ENCODE measurements at regions not wholly inside any gene's neighbourhood (a gene's known extent, or its start where the extent isn't known, plus 50 kb on each side); places are given as distances from the start of the nearest gene placed in this dataset.

DNA sequence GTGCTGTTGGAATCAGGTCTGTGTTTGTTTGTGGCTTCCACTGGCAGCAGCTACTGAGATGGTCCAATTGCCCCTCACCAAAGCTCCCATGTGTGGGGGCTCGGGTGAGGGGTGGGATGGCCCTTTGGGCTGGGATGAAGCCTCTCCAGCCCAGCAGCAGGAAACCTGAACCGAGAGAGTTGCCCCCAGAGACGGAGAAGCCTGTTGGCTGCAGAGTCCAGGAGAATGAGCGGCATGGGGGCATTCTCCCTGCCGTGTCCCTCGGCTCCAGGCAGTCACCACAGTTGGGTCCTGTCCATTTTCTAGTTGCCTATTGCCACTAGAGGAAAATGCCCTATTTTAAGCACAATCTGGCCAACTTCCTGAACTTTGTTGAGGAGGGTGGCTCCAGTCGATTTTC lies 222.2 kb upstream of the PPP2R2D start:
- ATAC-seq (no peak), DNase-seq (ENCODE audit: low read depth in 1 of 2, low spot score in 1 of 2) (no peak), FAIRE-seq (no peak)
- no peaks in the 10 kb centered on the region for H3K4me1 ChIP-seq
- H3K4me2 ChIP-seq, result no peak overlapping the region
- 31% methylated on average over 4 of the region's 7 CpGs for WGBS (ENCODE audit: missing lambda C conversion rate)
- no peak overlapping the region for H3K27ac ChIP-seq
- no peak for TF ChIP-seq BHLHE40 (IDR thresholded peaks at IDR 0.05; ENCODE audit: low read depth, low read length)
- no peak for TF ChIP-seq HOXA7 (CRISPR knock-in tag; IDR thresholded peaks at IDR 0.05)
- no peak for TF ChIP-seq CHD2 (IDR thresholded peaks at IDR 0.05; ENCODE audit: low read length, partially characterized antibody)
- no peak for TF ChIP-seq NFE2L2 (conservative IDR thresholded peaks at IDR 0.05; ENCODE audit: low read length)
- no peak for TF ChIP-seq KDM1A (IDR thresholded peaks at IDR 0.05; ENCODE audit: low read depth)
- TF ChIP-seq HOXB5 (CRISPR knock-in tag; IDR thresholded peaks at IDR 0.05), result no peak
- ChIA-PET POLR2A (no interaction called here), CTCF (interaction anchor here (1.2 kb wide), 1 partner anchor 38 kb away, joined by 3 read pairs; no protein-coding TSS in a partner anchor)
- H3K4me3 ChIP-seq, result no peak overlapping the region
- H3K9me3 ChIP-seq, result no peaks in the 10 kb centered on the region

DNA sequence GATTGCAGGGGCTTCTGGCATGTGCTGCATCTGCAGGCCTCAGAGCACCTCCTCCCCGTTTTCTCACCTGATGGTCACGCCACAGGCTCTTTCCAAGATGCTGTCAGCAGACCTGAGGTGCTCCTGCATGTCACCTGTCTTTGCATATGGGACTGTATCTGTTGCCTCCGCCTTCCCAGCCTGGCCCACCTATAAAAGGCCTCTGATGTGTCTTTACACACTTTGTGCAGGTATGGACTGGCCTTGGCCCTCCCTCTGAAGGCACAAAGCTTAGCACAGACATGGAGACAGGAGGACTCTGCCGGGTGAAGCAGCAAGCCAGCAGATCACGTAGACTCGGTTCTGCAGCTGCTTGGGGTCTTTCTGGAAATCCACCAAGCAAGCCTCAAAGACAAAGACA lies 220.9 kb upstream of the PPP2R2D start:
- WGBS (ENCODE audit: missing lambda C conversion rate), result 18% methylated on average over 6 of the region's 6 CpGs
- DNase-seq (ENCODE audit: low read depth in 1 of 2, low spot score in 1 of 2) (no peak), FAIRE-seq (no peak), ATAC-seq (no peak)
- ChIA-PET CTCF (no interaction called here), POLR2A (no interaction called here)
- Histone ChIP-seq H3K4me1 (no peaks in the 10 kb centered on the region), H3K9me3 (no peaks in the 10 kb centered on the region), H3K4me3 (no peak overlapping the region), H3K27ac (no peak overlapping the region), H3K4me2 (no peak overlapping the region)
- no peak for TF ChIP-seq KDM1A (IDR thresholded peaks at IDR 0.05; ENCODE audit: low read depth)
- TF ChIP-seq, protein P1, sequence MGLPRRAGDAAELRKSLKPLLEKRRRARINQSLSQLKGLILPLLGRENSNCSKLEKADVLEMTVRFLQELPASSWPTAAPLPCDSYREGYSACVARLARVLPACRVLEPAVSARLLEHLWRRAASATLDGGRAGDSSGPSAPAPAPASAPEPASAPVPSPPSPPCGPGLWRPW (IDR thresholded peaks at IDR 0.05), result no peak

DNA sequence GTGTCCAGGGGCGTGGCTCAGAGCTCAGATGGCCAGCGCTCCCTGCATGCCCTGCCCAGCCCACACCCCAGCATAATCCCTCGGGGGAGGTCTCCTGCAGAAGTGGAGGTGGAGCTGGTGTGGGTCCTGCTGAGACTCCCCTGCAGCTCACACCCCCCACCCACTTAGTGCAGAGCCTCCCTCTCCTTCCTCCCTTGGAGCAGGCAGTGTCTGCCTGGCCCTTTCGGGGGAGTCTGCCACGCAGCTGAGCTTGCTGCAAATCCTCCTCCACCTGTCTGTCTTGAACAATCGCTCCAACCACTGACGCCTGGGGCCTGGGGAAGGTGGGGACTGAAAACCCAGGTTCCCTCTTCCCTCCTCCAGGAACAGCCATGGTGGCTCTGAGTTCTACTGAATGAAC lies 219.7 kb upstream of the PPP2R2D start:
- WGBS (ENCODE audit: missing lambda C conversion rate), result 42% methylated on average over 6 of the region's 7 CpGs
- no peak overlapping the region for H3K27ac ChIP-seq
- TF ChIP-seq HEYL (CRISPR knock-in tag; IDR thresholded peaks at IDR 0.05), result no peak
- POLR2A ChIA-PET, result no interaction called here
- H3K4me3 ChIP-seq, result no peak overlapping the region
- H3K4me1 ChIP-seq, result no peaks in the 10 kb centered on the region
- no peak for DNase-seq (ENCODE audit: low read depth in 1 of 2, low spot score in 1 of 2)
- ATAC-seq, result no peak
- no peaks in the 10 kb centered on the region for H3K9me3 ChIP-seq
- no peak for FAIRE-seq
- no peak overlapping the region for H3K4me2 ChIP-seq
- CTCF ChIA-PET, result no interaction called here

DNA sequence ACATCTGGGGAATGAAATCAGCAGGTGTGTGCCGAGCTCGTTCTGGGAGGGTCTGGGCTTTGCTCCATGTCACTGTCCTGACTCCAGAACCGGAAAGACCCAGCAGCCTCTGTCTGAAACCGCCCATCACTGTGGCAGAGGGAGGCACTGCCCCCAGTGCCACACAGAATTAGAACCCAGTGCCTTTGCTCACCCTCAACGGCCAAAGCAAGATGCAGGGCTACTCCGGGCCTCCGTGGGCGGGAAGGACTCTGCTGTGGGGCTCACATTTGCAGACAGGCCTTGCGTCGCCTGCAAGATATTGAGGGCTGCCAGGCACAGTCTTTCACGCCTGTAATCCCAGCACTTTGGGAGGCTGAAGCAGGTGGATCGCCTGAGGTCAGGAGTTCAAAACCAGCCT lies 219.2 kb upstream of the PPP2R2D start:
- 73% methylated on average over 4 of the region's 12 CpGs for WGBS (ENCODE audit: missing lambda C conversion rate)
- CTCF ChIA-PET, result no interaction called here
- POLR2A ChIA-PET, result no interaction called here
- Histone ChIP-seq H3K4me2 (no peak overlapping the region), H3K4me3 (no peak overlapping the region), H3K4me1 (no peaks in the 10 kb centered on the region), H3K27ac (no peak overlapping the region), H3K9me3 (no peaks in the 10 kb centered on the region)
- DNase-seq (ENCODE audit: low read depth in 1 of 2, low spot score in 1 of 2) (no peak), FAIRE-seq (no peak), ATAC-seq (no peak)
- TF ChIP-seq SMC3 (IDR thresholded peaks at IDR 0.05) (no peak), MAFK (IDR thresholded peaks at IDR 0.05; ENCODE audit: partially characterized antibody) (no peak), POLR2AphosphoS2 (conservative IDR thresholded peaks at IDR 0.05; ENCODE audit: low read length) (no peak), CHD2 (IDR thresholded peaks at IDR 0.05; ENCODE audit: low read length, partially characterized antibody) (no peak), HDAC2 (IDR thresholded peaks at IDR 0.05) (no peak), NR3C1 (IDR thresholded peaks at IDR 0.05) (no peak), FOSL2 (IDR thresholded peaks at IDR 0.05) (no peak), FOSL2 (CRISPR knock-in tag; IDR thresholded peaks at IDR 0.05) (no peak), EP300 (IDR thresholded peaks at IDR 0.05) (no peak), ZFP36 (IDR thresholded peaks at IDR 0.05; ENCODE audit: borderline replicate concordance, partially characterized antibody) (no peak), HEYL (CRISPR knock-in tag; IDR thresholded peaks at IDR 0.05) (no peak), BHLHE40 (IDR thresholded peaks at IDR 0.05; ENCODE audit: low read depth, low read length) (no peak), CBX8 (IDR thresholded peaks at IDR 0.05) (no peak)
- TF ChIP-seq, protein P2, sequence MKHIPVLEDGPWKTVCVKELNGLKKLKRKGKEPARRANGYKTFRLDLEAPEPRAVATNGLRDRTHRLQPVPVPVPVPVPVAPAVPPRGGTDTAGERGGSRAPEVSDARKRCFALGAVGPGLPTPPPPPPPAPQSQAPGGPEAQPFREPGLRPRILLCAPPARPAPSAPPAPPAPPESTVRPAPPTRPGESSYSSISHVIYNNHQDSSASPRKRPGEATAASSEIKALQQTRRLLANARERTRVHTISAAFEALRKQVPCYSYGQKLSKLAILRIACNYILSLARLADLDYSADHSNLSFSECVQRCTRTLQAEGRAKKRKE (CRISPR knock-in tag; IDR thresholded peaks at IDR 0.05; ENCODE audit: low read depth), result no peak
- TF ChIP-seq, protein P3, sequence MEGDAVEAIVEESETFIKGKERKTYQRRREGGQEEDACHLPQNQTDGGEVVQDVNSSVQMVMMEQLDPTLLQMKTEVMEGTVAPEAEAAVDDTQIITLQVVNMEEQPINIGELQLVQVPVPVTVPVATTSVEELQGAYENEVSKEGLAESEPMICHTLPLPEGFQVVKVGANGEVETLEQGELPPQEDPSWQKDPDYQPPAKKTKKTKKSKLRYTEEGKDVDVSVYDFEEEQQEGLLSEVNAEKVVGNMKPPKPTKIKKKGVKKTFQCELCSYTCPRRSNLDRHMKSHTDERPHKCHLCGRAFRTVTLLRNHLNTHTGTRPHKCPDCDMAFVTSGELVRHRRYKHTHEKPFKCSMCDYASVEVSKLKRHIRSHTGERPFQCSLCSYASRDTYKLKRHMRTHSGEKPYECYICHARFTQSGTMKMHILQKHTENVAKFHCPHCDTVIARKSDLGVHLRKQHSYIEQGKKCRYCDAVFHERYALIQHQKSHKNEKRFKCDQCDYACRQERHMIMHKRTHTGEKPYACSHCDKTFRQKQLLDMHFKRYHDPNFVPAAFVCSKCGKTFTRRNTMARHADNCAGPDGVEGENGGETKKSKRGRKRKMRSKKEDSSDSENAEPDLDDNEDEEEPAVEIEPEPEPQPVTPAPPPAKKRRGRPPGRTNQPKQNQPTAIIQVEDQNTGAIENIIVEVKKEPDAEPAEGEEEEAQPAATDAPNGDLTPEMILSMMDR (IDR thresholded peaks at IDR 0.05), result no peak
- TF ChIP-seq, protein P4, sequence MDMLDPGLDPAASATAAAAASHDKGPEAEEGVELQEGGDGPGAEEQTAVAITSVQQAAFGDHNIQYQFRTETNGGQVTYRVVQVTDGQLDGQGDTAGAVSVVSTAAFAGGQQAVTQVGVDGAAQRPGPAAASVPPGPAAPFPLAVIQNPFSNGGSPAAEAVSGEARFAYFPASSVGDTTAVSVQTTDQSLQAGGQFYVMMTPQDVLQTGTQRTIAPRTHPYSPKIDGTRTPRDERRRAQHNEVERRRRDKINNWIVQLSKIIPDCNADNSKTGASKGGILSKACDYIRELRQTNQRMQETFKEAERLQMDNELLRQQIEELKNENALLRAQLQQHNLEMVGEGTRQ (IDR thresholded peaks at IDR 0.05), result no peak
- TF ChIP-seq, protein P5, sequence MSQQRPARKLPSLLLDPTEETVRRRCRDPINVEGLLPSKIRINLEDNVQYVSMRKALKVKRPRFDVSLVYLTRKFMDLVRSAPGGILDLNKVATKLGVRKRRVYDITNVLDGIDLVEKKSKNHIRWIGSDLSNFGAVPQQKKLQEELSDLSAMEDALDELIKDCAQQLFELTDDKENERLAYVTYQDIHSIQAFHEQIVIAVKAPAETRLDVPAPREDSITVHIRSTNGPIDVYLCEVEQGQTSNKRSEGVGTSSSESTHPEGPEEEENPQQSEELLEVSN (IDR thresholded peaks at IDR 0.05; ENCODE audit: borderline replicate concordance, low read depth), result no peak
- TF ChIP-seq, protein P6, sequence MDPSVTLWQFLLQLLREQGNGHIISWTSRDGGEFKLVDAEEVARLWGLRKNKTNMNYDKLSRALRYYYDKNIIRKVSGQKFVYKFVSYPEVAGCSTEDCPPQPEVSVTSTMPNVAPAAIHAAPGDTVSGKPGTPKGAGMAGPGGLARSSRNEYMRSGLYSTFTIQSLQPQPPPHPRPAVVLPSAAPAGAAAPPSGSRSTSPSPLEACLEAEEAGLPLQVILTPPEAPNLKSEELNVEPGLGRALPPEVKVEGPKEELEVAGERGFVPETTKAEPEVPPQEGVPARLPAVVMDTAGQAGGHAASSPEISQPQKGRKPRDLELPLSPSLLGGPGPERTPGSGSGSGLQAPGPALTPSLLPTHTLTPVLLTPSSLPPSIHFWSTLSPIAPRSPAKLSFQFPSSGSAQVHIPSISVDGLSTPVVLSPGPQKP (IDR thresholded peaks at IDR 0.05; ENCODE audit: low read depth, low read length), result no peak
